OCI-LY1 (cell line): ENCODE measurements at regions not wholly inside any gene's neighbourhood (a gene's known extent, or its start where the extent isn't known, plus 50 kb on each side); places are given as distances from the start of the nearest gene placed in this dataset.
"Not testable (repeated sequence)": the region's sequence is repeated elsewhere in the genome, so short reads cannot be mapped to it uniquely, and the experiment has no call there.

Source experiments
- H2AFZ ChIP-seq: fragments of 200-600 bp; sonication (generic), shearing (Covaris generic); 2 replicates; pipeline ENCODE4 v1.6.0; 2014; ENCODE audit warnings: antibody characterized with exemption, mild to moderate bottlenecking, low read length
- H3F3A ChIP-seq: fragments of 200-600 bp; sonication (generic), shearing (Covaris generic); 2 replicates; pipeline ENCODE4 v1.6.0; 2014; ENCODE audit warnings: mild to moderate bottlenecking, antibody characterized with exemption, low read length, moderate library complexity; ENCODE audit not compliant: insufficient read depth
- H3K27ac ChIP-seq: fragments of 200-600 bp; sonication (generic); 2 replicates; pipeline ENCODE4 v1.5.1; 2014; ENCODE audit warnings: low read length, mixed run types, mild to moderate bottlenecking, low read depth; ENCODE audit not compliant: poor library complexity, severe bottlenecking
- H3K27me3 ChIP-seq: fragments of 200-600 bp; sonication (generic); 2 replicates; pipeline ENCODE4 v1.6.0; 2014; ENCODE audit warnings: antibody characterized with exemption, mild to moderate bottlenecking, low read length, moderate library complexity; ENCODE audit not compliant: insufficient read depth
- H3K36me3 ChIP-seq: fragments of 200-600 bp; sonication (generic); 2 replicates; pipeline ENCODE4 v1.6.1; 2014; ENCODE audit warnings: mild to moderate bottlenecking, antibody characterized with exemption, low read length, moderate library complexity, mixed read lengths; ENCODE audit not compliant: insufficient read depth
- H3K4me1 ChIP-seq: fragments of 200-600 bp; sonication (generic); 2 replicates; pipeline ENCODE4 v1.5.1; 2014; ENCODE audit warnings: mild to moderate bottlenecking, low read length, moderate library complexity; ENCODE audit not compliant: insufficient read depth, severe bottlenecking
- H3K4me2 ChIP-seq: fragments of 200-600 bp; sonication (generic), shearing (Covaris generic); 2 replicates; pipeline ENCODE4 v1.6.1; 2014; ENCODE audit warnings: low read length
- H3K4me3 ChIP-seq: fragments of 200-600 bp; sonication (generic); 2 replicates; pipeline ENCODE4 v1.5.1; 2014; ENCODE audit warnings: low read length, low read depth, mild to moderate bottlenecking, mixed read lengths; ENCODE audit not compliant: poor library complexity, severe bottlenecking
- H3K79me2 ChIP-seq: fragments of 200-600 bp; shearing (Covaris generic); 2 replicates; pipeline ENCODE4 v1.6.1; 2016; ENCODE audit warnings: mixed run types, low read length, mixed read lengths; ENCODE audit not compliant: insufficient read depth
- H3K9ac ChIP-seq: fragments of 200-600 bp; sonication (generic), shearing (Covaris generic); 2 replicates; pipeline ENCODE4 v1.6.1; 2014; ENCODE audit warnings: mild to moderate bottlenecking, low read length, mixed read lengths
- H3K9me2 ChIP-seq: fragments of 200-600 bp; sonication (generic), shearing (Covaris generic); 2 replicates; pipeline ENCODE4 v1.6.1; 2014; ENCODE audit warnings: low read depth, mild to moderate bottlenecking, low read length, mixed read lengths
- H3K9me3 ChIP-seq: fragments of 200-600 bp; shearing (Covaris generic); 2 replicates; pipeline ENCODE4 v1.6.1; 2014; ENCODE audit warnings: low read length, mixed read lengths
- H4K20me1 ChIP-seq: fragments of 200-600 bp; sonication (generic), shearing (Covaris generic); 2 replicates; pipeline ENCODE4 v1.6.0; 2016; ENCODE audit warnings: mild to moderate bottlenecking, low read length; ENCODE audit not compliant: insufficient read depth
- CTCF ChIP-seq: fragments of 200-600 bp; sonication (generic), shearing (Covaris generic); IDR thresholded peaks from 2 replicates; pipeline ENCODE4 v1.5.1; 2017; ENCODE audit warnings: mild to moderate bottlenecking, antibody characterized with exemption, low read length, moderate library complexity, mixed read lengths
- EZH2 ChIP-seq: fragments of 200-600 bp; sonication (generic), shearing (Covaris generic); IDR thresholded peaks from 2 replicates; pipeline ENCODE4 v1.8.0; 2017; ENCODE audit warnings: borderline replicate concordance, mixed run types, mild to moderate bottlenecking, antibody characterized with exemption, low read length, moderate library complexity, mixed read lengths

- H3K36me3 ChIP-seq, H3K9me3 ChIP-seq, H3K27ac ChIP-seq, H4K20me1 ChIP-seq, H3K79me2 ChIP-seq, H3K9ac ChIP-seq, H3K9me2 ChIP-seq, H3K4me2 ChIP-seq, H3F3A ChIP-seq, H2AFZ ChIP-seq, H3K4me3 ChIP-seq, H3K27me3 ChIP-seq, H3K4me1 ChIP-seq: not testable (repeated sequence)
Observed at GRCh38 chr5:112523674-112524263, 104.7 kb upstream of the EPB41L4A start.

- Histone ChIP-seq H3K9me2 (no peaks in the 10 kb centered on the region), H3K9ac (no peak overlapping the region), H3K9me3 (no peaks in the 10 kb centered on the region), H4K20me1 (no peaks in the 10 kb centered on the region), H3F3A (no peaks in the 10 kb centered on the region), H3K27me3 (no peaks in the 10 kb centered on the region), H3K4me3 (no peak overlapping the region), H3K36me3 (no peaks in the 10 kb centered on the region), H2AFZ (no peak overlapping the region), H3K4me1 (peaks cover 6% of the 10 kb centered on the region), H3K27ac (no peak overlapping the region), H3K79me2 (no peaks in the 10 kb centered on the region), H3K4me2 (no peak overlapping the region)
- TF ChIP-seq EZH2 (no peak), CTCF (no peak)
Observed at GRCh38 chr5:112525217-112525616, 106.1 kb upstream of the EPB41L4A start.

GRCh38 chr5:112528928-112529327 is 109.9 kb upstream of the EPB41L4A start:
- no peak overlapping the region for H2AFZ ChIP-seq
- H3K4me2 ChIP-seq = no peak overlapping the region
- no peak overlapping the region for H3K4me3 ChIP-seq
- no peaks in the 10 kb centered on the region for H3K4me1 ChIP-seq
- H3K27ac ChIP-seq = no peak overlapping the region
- no peaks in the 10 kb centered on the region for H3F3A ChIP-seq
- no peaks in the 10 kb centered on the region for H3K9me3 ChIP-seq
- no peaks in the 10 kb centered on the region for H3K27me3 ChIP-seq
- no peaks in the 10 kb centered on the region for H3K36me3 ChIP-seq
- H3K9me2 ChIP-seq = no peaks in the 10 kb centered on the region
- no peak overlapping the region for H3K9ac ChIP-seq
- no peaks in the 10 kb centered on the region for H4K20me1 ChIP-seq
- H3K79me2 ChIP-seq = no peaks in the 10 kb centered on the region
- TF ChIP-seq CTCF (no peak), EZH2 (no peak)

- H3K79me2 ChIP-seq = no peaks in the 10 kb centered on the region
Observed at GRCh38 chr5:112529525-112529924, 110.4 kb upstream of the EPB41L4A start.

More at GRCh38 chr5:112529525-112529924, 110.4 kb upstream of the EPB41L4A start:
- TF ChIP-seq CTCF (peak; percentile 50), EZH2 (no peak)
- Histone ChIP-seq H3K36me3 (no peaks in the 10 kb centered on the region), H3K9me2 (no peaks in the 10 kb centered on the region), H4K20me1 (no peaks in the 10 kb centered on the region), H2AFZ (no peak overlapping the region), H3F3A (no peaks in the 10 kb centered on the region), H3K4me3 (no peak overlapping the region), H3K27me3 (no peaks in the 10 kb centered on the region), H3K27ac (no peak overlapping the region), H3K9me3 (no peaks in the 10 kb centered on the region), H3K9ac (no peak overlapping the region), H3K4me2 (no peak overlapping the region), H3K4me1 (no peaks in the 10 kb centered on the region)
